HEK293T (cell line): ENCODE measurements at regions not wholly inside any gene's neighbourhood (a gene's known extent, or its start where the extent isn't known, plus 50 kb on each side); places are given as distances from the start of the nearest gene placed in this dataset.

Source experiments
- BHLHE40 ChIP-seq: fragments of 450-650 bp; IDR thresholded peaks from 2 replicates; pipeline ENCODE4 v1.6.1; 2016; ENCODE audit warnings: mild to moderate bottlenecking, moderate library complexity, borderline replicate concordance
- FOXA1 ChIP-seq: fragments of 450-650 bp; IDR thresholded peaks from 2 replicates; pipeline ENCODE4 v1.6.1; 2016; ENCODE audit warnings: mild to moderate bottlenecking
- FOXM1 ChIP-seq: fragments of 450-650 bp; IDR thresholded peaks from 2 replicates; pipeline ENCODE4 v1.6.1; 2017; ENCODE audit warnings: mild to moderate bottlenecking, borderline replicate concordance
- HDGF ChIP-seq: fragments of 450-650 bp; IDR thresholded peaks from 2 replicates; pipeline ENCODE4 v1.6.1; 2017; ENCODE audit warnings: antibody characterized with exemption, borderline replicate concordance
- L3MBTL2 ChIP-seq: fragments of 450-650 bp; conservative IDR thresholded peaks from 2 replicates; pipeline ENCODE4 v1.6.1; 2016; ENCODE audit warnings: mild to moderate bottlenecking
- SP1 ChIP-seq: fragments of 450-650 bp; IDR thresholded peaks from 2 replicates; pipeline ENCODE4 v1.6.1; 2017
- SUZ12 ChIP-seq: fragments of 450-650 bp; IDR thresholded peaks from 2 replicates; pipeline ENCODE4 v1.6.1; 2016; ENCODE audit warnings: mild to moderate bottlenecking
- TARDBP ChIP-seq: fragments of 450-650 bp; IDR thresholded peaks from 2 replicates; pipeline ENCODE4 v1.6.1; 2016
- TF ChIP-seq, protein P1 (sequence below): fragments of 450-650 bp; IDR thresholded peaks from 2 replicates; pipeline ENCODE4 v1.6.1; 2016

DNA sequence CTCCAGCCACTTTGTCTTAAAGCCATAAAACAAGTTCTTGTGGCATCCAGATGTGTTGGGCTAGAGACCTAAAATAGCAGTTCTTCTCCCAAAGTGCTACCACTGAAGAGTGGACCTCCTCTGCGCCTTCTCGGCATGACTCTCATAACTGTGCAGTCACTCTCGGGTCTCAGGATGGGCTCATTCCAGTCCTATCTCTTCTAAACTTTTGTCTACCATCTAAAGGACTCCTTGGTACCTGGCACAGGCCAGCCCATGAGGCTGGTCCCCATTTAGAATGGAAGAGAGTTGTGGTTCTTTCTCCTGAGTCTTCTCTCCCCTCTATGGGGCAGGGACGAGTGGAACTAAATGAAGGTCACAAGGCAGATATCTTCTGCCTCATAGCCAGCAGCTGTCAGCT, 272.0 kb upstream of the TMTC4 start:
- TF ChIP-seq FOXA1 (no peak), SUZ12 (no peak), TARDBP (no peak), HDGF (no peak), SP1 (no peak), FOXM1 (no peak), BHLHE40 (no peak), L3MBTL2 (no peak)
- TF ChIP-seq, protein P1, sequence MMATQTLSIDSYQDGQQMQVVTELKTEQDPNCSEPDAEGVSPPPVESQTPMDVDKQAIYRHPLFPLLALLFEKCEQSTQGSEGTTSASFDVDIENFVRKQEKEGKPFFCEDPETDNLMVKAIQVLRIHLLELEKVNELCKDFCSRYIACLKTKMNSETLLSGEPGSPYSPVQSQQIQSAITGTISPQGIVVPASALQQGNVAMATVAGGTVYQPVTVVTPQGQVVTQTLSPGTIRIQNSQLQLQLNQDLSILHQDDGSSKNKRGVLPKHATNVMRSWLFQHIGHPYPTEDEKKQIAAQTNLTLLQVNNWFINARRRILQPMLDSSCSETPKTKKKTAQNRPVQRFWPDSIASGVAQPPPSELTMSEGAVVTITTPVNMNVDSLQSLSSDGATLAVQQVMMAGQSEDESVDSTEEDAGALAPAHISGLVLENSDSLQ = no peak
